PC-3 (cell line): ENCODE measurements at regions not wholly inside any gene's neighbourhood (a gene's known extent, or its start where the extent isn't known, plus 50 kb on each side); places are given as distances from the start of the nearest gene placed in this dataset.

Experiments
- ATAC-seq: fragments of 200-7000 bp; cut with Tn5 transposase; 2 replicates; pipeline ENCODE4 v1.9.1; 2020; ENCODE audit warnings: mild to moderate bottlenecking, moderate library complexity
- BruUV-seq: library from RNA; stranded (reverse); fragments of 400-500 nt; replicated peaks from 2 replicates; lab custom pipeline; 2021; lab: Mats Ljungman, UMichigan
- CTCF ChIA-PET: fragments of 300-600 bp; sonication (Branson Sonifier 250); formaldehyde crosslinking; loops from one replicate; lab custom pipeline; 2022; ENCODE audit warnings: antibody characterized with exemption; lab: Charles Lee
- POLR2A ChIA-PET: fragments of 300-600 bp; sonication (Branson Sonifier 250); formaldehyde crosslinking; loops from one replicate; lab custom pipeline; 2022; ENCODE audit warnings: antibody characterized with exemption; ENCODE audit not compliant: unreplicated experiment; lab: Charles Lee
- DNase-seq: peaks from one replicate; pipeline ENCODE4 v3.0.0-alpha.2; 2015
- H2AFZ ChIP-seq: fragments of 300-600 bp; sonication (generic); 2 replicates; pipeline ENCODE4 v1.6.0; 2016; ENCODE audit warnings: antibody characterized with exemption, low read length
- H3F3A ChIP-seq: fragments of 300-600 bp; sonication (generic); one replicate; pipeline ENCODE4 v1.6.0; 2017; ENCODE audit warnings: antibody characterized with exemption, low read length, control low read depth, mild to moderate bottlenecking; ENCODE audit not compliant: unreplicated experiment
- H3K27ac ChIP-seq: fragments of 300-600 bp; sonication (generic); 2 replicates; pipeline ENCODE4 v1.5.1; 2016; ENCODE audit warnings: mild to moderate bottlenecking, low read length
- H3K27me3 ChIP-seq: fragments of 300-600 bp; sonication (generic); 2 replicates; pipeline ENCODE4 v1.6.1; 2016; ENCODE audit warnings: low read length, mixed read lengths
- H3K36me3 ChIP-seq: fragments of 300-600 bp; sonication (generic); 2 replicates; pipeline ENCODE4 v1.6.1; 2016; ENCODE audit warnings: low read depth, mixed run types, low read length, mixed read lengths
- H3K4me1 ChIP-seq: fragments of 300-600 bp; sonication (generic); 2 replicates; pipeline ENCODE4 v1.5.1; 2016; ENCODE audit warnings: low read length; ENCODE audit not compliant: insufficient read depth
- H3K4me2 ChIP-seq: fragments of 300-600 bp; sonication (generic); 2 replicates; pipeline ENCODE4 v1.6.0; 2016; ENCODE audit warnings: low read length
- H3K4me3 ChIP-seq: fragments of 300-600 bp; sonication (generic); 2 replicates; pipeline ENCODE4 v1.5.1; 2016; ENCODE audit warnings: mild to moderate bottlenecking, low read length, mixed read lengths
- H3K79me2 ChIP-seq: fragments of 300-600 bp; sonication (generic); 2 replicates; pipeline ENCODE4 v1.6.1; 2017; ENCODE audit warnings: low read length, mixed read lengths
- H3K9ac ChIP-seq: fragments of 300-600 bp; sonication (generic); 2 replicates; pipeline ENCODE4 v1.6.0; 2016; ENCODE audit warnings: mild to moderate bottlenecking, low read length
- H3K9me2 ChIP-seq: fragments of 300-600 bp; sonication (generic); replicated peaks from 2 replicates; pipeline ENCODE4 v1.6.1; 2016; ENCODE audit warnings: mixed run types, low read length, mixed read lengths
- H3K9me3 ChIP-seq: fragments of 300-600 bp; sonication (generic); 2 replicates; pipeline ENCODE4 v1.6.1; 2016; ENCODE audit warnings: low read length, mixed read lengths
- H4K20me1 ChIP-seq: fragments of 300-600 bp; sonication (generic); 2 replicates; pipeline ENCODE4 v1.6.1; 2016; ENCODE audit warnings: low read length, mixed read lengths
- EZH2 ChIP-seq: fragments of 300-600 bp; sonication (generic); IDR thresholded peaks from one replicate; pipeline ENCODE4 v1.6.1; 2017; ENCODE audit warnings: antibody characterized with exemption, mild to moderate bottlenecking, low read length; ENCODE audit not compliant: unreplicated experiment
- EZH2phosphoT487 ChIP-seq: fragments of 300-600 bp; sonication (generic); IDR thresholded peaks from 2 replicates; pipeline ENCODE4 v1.6.1; 2018; ENCODE audit warnings: mild to moderate bottlenecking, antibody characterized with exemption, low read length, borderline replicate concordance
- intact Hi-C: fragments of 100-400 bp; cut with micrococcal nuclease; formaldehyde crosslinking; loops from 2 replicates; pipeline ENCODE4 v1.9.0; 2023
- TF ChIP-seq, protein P1 (sequence below): fragments of 300-600 bp; sonication (generic); conservative IDR thresholded peaks from 2 replicates; pipeline ENCODE4 v1.5.1; 2017; ENCODE audit warnings: antibody characterized with exemption, low read depth, mild to moderate bottlenecking, low read length

DNA sequence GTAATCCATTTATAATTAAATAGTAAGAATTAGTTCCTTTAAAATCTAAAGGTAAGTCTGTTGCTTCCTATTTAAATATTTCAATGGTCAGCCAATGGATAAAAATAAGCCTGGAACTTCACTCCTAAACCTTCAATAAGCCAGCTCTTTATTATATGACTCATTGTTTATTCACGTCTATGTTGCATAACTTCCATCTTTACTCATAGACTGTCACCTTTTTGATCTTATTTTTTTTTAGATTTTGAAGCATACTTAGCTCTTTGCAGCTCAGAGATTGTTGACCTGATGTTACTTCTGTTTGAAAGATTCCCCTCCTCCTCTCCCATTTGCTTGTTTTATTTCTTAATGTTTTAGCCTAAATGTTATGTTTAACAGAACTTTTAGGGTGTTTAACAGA, 1571.2 kb upstream of the RAG2 start:
- intact Hi-C loops = no loop called here
- H3K27ac ChIP-seq = 0 out of 2 replicates have a peak overlapping the region, but pooled peaks have one; percentile 30
- BruUV-seq = no TSS peak
- CTCF ChIA-PET = interaction anchor here (1.0 kb wide), 1 partner anchor 623 kb away, joined by 4 read pairs; no protein-coding TSS in a partner anchor
- no peak overlapping the region for H3K4me3 ChIP-seq
- H3K27me3 ChIP-seq = no peaks in the 10 kb centered on the region
- no peaks in the 10 kb centered on the region for H3K9me2 ChIP-seq
- peak overlapping the region; percentile 66 for H3K4me2 ChIP-seq
- no peaks in the 10 kb centered on the region for H3K79me2 ChIP-seq
- no peaks in the 10 kb centered on the region for H3K36me3 ChIP-seq
- no peak overlapping the region for H2AFZ ChIP-seq
- no peak for TF ChIP-seq EZH2
- TF ChIP-seq, protein P1, sequence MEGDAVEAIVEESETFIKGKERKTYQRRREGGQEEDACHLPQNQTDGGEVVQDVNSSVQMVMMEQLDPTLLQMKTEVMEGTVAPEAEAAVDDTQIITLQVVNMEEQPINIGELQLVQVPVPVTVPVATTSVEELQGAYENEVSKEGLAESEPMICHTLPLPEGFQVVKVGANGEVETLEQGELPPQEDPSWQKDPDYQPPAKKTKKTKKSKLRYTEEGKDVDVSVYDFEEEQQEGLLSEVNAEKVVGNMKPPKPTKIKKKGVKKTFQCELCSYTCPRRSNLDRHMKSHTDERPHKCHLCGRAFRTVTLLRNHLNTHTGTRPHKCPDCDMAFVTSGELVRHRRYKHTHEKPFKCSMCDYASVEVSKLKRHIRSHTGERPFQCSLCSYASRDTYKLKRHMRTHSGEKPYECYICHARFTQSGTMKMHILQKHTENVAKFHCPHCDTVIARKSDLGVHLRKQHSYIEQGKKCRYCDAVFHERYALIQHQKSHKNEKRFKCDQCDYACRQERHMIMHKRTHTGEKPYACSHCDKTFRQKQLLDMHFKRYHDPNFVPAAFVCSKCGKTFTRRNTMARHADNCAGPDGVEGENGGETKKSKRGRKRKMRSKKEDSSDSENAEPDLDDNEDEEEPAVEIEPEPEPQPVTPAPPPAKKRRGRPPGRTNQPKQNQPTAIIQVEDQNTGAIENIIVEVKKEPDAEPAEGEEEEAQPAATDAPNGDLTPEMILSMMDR = no peak
- TF ChIP-seq EZH2phosphoT487 = no peak
- no peaks in the 10 kb centered on the region for H3K9me3 ChIP-seq
- POLR2A ChIA-PET = no interaction called here
- peak; percentile 93 for ATAC-seq
- H4K20me1 ChIP-seq = no peaks in the 10 kb centered on the region
- no peaks in the 10 kb centered on the region for H3F3A ChIP-seq
- peaks cover 15% of the 10 kb centered on the region for H3K4me1 ChIP-seq
- no peak overlapping the region for H3K9ac ChIP-seq
- peak; percentile 85 for DNase-seq

DNA sequence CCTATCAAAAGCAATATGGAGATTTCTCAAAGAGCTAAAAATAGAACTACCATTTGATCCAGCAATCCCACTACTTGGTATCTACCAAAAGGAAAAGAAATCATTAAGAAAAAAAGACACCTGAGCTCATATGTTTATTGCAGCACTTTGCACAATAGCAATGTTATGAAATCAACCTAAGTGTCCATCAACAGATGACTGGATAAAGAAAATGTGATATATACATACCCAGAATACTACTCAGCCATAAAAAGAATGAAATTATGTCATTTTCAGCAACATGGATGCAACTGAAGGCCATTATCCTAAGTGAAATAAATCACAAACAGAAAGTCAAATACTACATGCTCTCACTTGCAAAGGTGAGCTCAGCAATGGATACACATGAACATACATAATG, 1565.5 kb upstream of the RAG2 start:
- H3F3A ChIP-seq = no peaks in the 10 kb centered on the region
- ATAC-seq = no peak
- CTCF ChIA-PET = no interaction called here

DNA sequence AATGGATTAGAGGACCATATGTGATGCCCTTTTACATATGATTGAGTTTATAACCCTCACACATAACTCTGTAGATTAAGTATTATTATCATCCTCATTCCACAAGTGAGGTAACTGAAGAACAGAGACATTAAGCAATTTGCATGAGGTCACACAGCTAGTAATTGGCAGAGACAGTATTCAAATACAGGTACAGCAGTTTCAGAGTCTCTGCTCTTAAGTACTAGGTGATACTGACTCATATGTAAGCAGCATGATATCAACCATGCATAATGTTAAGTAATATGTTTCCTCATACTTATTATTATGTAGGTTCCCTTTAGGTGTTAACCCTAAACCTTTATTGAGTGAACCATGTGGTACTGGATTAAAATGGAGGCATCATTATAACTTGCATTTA, 1562.4 kb upstream of the RAG2 start:
- H3K9me2 ChIP-seq = no peaks in the 10 kb centered on the region
- H3K9me3 ChIP-seq = no peaks in the 10 kb centered on the region
- no peaks in the 10 kb centered on the region for H3K36me3 ChIP-seq
- H3K27me3 ChIP-seq = no peaks in the 10 kb centered on the region
- H4K20me1 ChIP-seq = no peaks in the 10 kb centered on the region
- H3K27ac ChIP-seq = no peak overlapping the region
- DNase-seq = no peak
- ChIA-PET POLR2A (no interaction called here), CTCF (no interaction called here)
- H3K79me2 ChIP-seq = no peaks in the 10 kb centered on the region
- no peak overlapping the region for H3K4me2 ChIP-seq
- no peak overlapping the region for H2AFZ ChIP-seq
- intact Hi-C loops = no loop called here
- H3F3A ChIP-seq = no peaks in the 10 kb centered on the region
- no peak overlapping the region for H3K4me3 ChIP-seq
- no peak for ATAC-seq
- BruUV-seq = no TSS peak
- TF ChIP-seq, protein P1 = no peak
- TF ChIP-seq EZH2 = no peak
- TF ChIP-seq EZH2phosphoT487 = no peak
- no peaks in the 10 kb centered on the region for H3K4me1 ChIP-seq
- no peak overlapping the region for H3K9ac ChIP-seq

More for the DNA sequence above, 1565.5 kb upstream of the RAG2 start:
- Histone ChIP-seq H3K36me3 (no peaks in the 10 kb centered on the region), H3K9ac (no peak overlapping the region), H3K4me1 (peaks cover 2% of the 10 kb centered on the region), H3K4me2 (no peak overlapping the region), H3K27ac (no peak overlapping the region), H2AFZ (no peak overlapping the region), H3K9me3 (no peaks in the 10 kb centered on the region), H3K9me2 (no peaks in the 10 kb centered on the region), H3K79me2 (no peaks in the 10 kb centered on the region), H3K4me3 (no peak overlapping the region), H4K20me1 (no peaks in the 10 kb centered on the region), H3K27me3 (no peaks in the 10 kb centered on the region)
- intact Hi-C loops = no loop called here
- no peak for DNase-seq
- TF ChIP-seq, protein P1 = no peak
- TF ChIP-seq EZH2 (no peak), EZH2phosphoT487 (no peak)
- POLR2A ChIA-PET = no interaction called here
- no TSS peak for BruUV-seq
